ENCODE measurements at regions not wholly inside any gene's neighbourhood (a gene's known extent, or its start where the extent isn't known, plus 50 kb on each side); places are given as distances from the start of the nearest gene placed in this dataset.

- TF ChIP-seq CTCF (IDR thresholded peaks at IDR 0.05; ENCODE audit: low read depth, low read length, poor library complexity, severe bottlenecking) (no peak), EZH2phosphoT487 (IDR thresholded peaks at IDR 0.05; ENCODE audit: borderline replicate concordance, low read length) (no peak)
Measured at GRCh38 chr1:4022715-4023114, 122.6 kb upstream of the C1orf174 start.

Data from DOHH2 (cell line).